GM13977 (cell line): ENCODE measurements at regions not wholly inside any gene's neighbourhood (a gene's known extent, or its start where the extent isn't known, plus 50 kb on each side); places are given as distances from the start of the nearest gene placed in this dataset.

Experiments used
- DNase-seq: peaks from one replicate; pipeline ENCODE4 v3.0.0; 2012; ENCODE audit warnings: low spot score
- CTCF ChIP-seq: IDR thresholded peaks from 2 replicates; pipeline ENCODE4 v1.5.1; 2012; ENCODE audit warnings: mild to moderate bottlenecking, control low read depth; ENCODE audit not compliant: insufficient read depth; ENCODE audit errors: extremely low read depth, missing control alignments
- in situ Hi-C: fragments of 300-500 bp; cut with MboI; formaldehyde crosslinking; loops from one replicate; pipeline ENCODE4 v1.12.0; 2022; ENCODE audit warnings: low sequenced_read_pairs, low pct_unique_long_range_greater_than_20kb, mixed read lengths, inconsistent platforms; ENCODE audit not compliant: unreplicated experiment

GRCh38 chr5:110179321-110179720, 489.6 kb downstream of the MAN2A1 start:
- no peak for DNase-seq
- no peak for TF ChIP-seq CTCF
- in situ Hi-C loops, result no loop called here

GRCh38 chr5:110194191-110194590, 504.5 kb downstream of the MAN2A1 start:
- no peak for TF ChIP-seq CTCF
- in situ Hi-C loops, result no loop called here
- DNase-seq, result no peak

GRCh38 chr5:110195288-110195687, 505.6 kb downstream of the MAN2A1 start:
- no peak for DNase-seq
- TF ChIP-seq CTCF, result no peak
- in situ Hi-C loops, result no loop called here

- in situ Hi-C loops, result no loop called here
Measured at GRCh38 chr5:110201791-110202190, 512.1 kb downstream of the MAN2A1 start.

GRCh38 chr5:110203661-110204060, 513.9 kb downstream of the MAN2A1 start:
- no peak for DNase-seq
- in situ Hi-C loops, result no loop called here
- TF ChIP-seq CTCF, result no peak

More at GRCh38 chr5:110201791-110202190, 512.1 kb downstream of the MAN2A1 start:
- no peak for TF ChIP-seq CTCF
- no peak for DNase-seq

GRCh38 chr5:110209401-110209800, 517.1 kb downstream of the TMEM232 start:
- DNase-seq, result no peak
- TF ChIP-seq CTCF, result no peak
- in situ Hi-C loops, result no loop called here

GRCh38 chr5:110218981-110219380, 507.5 kb downstream of the TMEM232 start:
- in situ Hi-C loops, result no loop called here
- TF ChIP-seq CTCF, result no peak
- DNase-seq, result no peak
